PC-3 (cell line): ENCODE measurements at regions not wholly inside any gene's neighbourhood (a gene's known extent, or its start where the extent isn't known, plus 50 kb on each side); places are given as distances from the start of the nearest gene placed in this dataset.

Source experiments
- ATAC-seq: fragments of 200-7000 bp; cut with Tn5 transposase; 2 replicates; pipeline ENCODE4 v1.9.1; 2020; ENCODE audit warnings: mild to moderate bottlenecking, moderate library complexity
- BruUV-seq: library from RNA; stranded (reverse); fragments of 400-500 nt; replicated peaks from 2 replicates; lab custom pipeline; 2021; lab: Mats Ljungman, UMichigan
- CTCF ChIA-PET: fragments of 300-600 bp; sonication (Branson Sonifier 250); formaldehyde crosslinking; loops from one replicate; lab custom pipeline; 2022; ENCODE audit warnings: antibody characterized with exemption; lab: Charles Lee
- POLR2A ChIA-PET: fragments of 300-600 bp; sonication (Branson Sonifier 250); formaldehyde crosslinking; loops from one replicate; lab custom pipeline; 2022; ENCODE audit warnings: antibody characterized with exemption; ENCODE audit not compliant: unreplicated experiment; lab: Charles Lee
- DNase-seq: peaks from one replicate; pipeline ENCODE4 v3.0.0-alpha.2; 2015
- H2AFZ ChIP-seq: fragments of 300-600 bp; sonication (generic); 2 replicates; pipeline ENCODE4 v1.6.0; 2016; ENCODE audit warnings: antibody characterized with exemption, low read length
- H3F3A ChIP-seq: fragments of 300-600 bp; sonication (generic); one replicate; pipeline ENCODE4 v1.6.0; 2017; ENCODE audit warnings: antibody characterized with exemption, low read length, control low read depth, mild to moderate bottlenecking; ENCODE audit not compliant: unreplicated experiment
- H3K27ac ChIP-seq: fragments of 300-600 bp; sonication (generic); 2 replicates; pipeline ENCODE4 v1.5.1; 2016; ENCODE audit warnings: mild to moderate bottlenecking, low read length
- H3K27me3 ChIP-seq: fragments of 300-600 bp; sonication (generic); 2 replicates; pipeline ENCODE4 v1.6.1; 2016; ENCODE audit warnings: low read length, mixed read lengths
- H3K36me3 ChIP-seq: fragments of 300-600 bp; sonication (generic); 2 replicates; pipeline ENCODE4 v1.6.1; 2016; ENCODE audit warnings: low read depth, mixed run types, low read length, mixed read lengths
- H3K4me1 ChIP-seq: fragments of 300-600 bp; sonication (generic); 2 replicates; pipeline ENCODE4 v1.5.1; 2016; ENCODE audit warnings: low read length; ENCODE audit not compliant: insufficient read depth
- H3K4me2 ChIP-seq: fragments of 300-600 bp; sonication (generic); 2 replicates; pipeline ENCODE4 v1.6.0; 2016; ENCODE audit warnings: low read length
- H3K4me3 ChIP-seq: fragments of 300-600 bp; sonication (generic); 2 replicates; pipeline ENCODE4 v1.5.1; 2016; ENCODE audit warnings: mild to moderate bottlenecking, low read length, mixed read lengths
- H3K79me2 ChIP-seq: fragments of 300-600 bp; sonication (generic); 2 replicates; pipeline ENCODE4 v1.6.1; 2017; ENCODE audit warnings: low read length, mixed read lengths
- H3K9ac ChIP-seq: fragments of 300-600 bp; sonication (generic); 2 replicates; pipeline ENCODE4 v1.6.0; 2016; ENCODE audit warnings: mild to moderate bottlenecking, low read length
- H3K9me2 ChIP-seq: fragments of 300-600 bp; sonication (generic); replicated peaks from 2 replicates; pipeline ENCODE4 v1.6.1; 2016; ENCODE audit warnings: mixed run types, low read length, mixed read lengths
- H3K9me3 ChIP-seq: fragments of 300-600 bp; sonication (generic); 2 replicates; pipeline ENCODE4 v1.6.1; 2016; ENCODE audit warnings: low read length, mixed read lengths
- H4K20me1 ChIP-seq: fragments of 300-600 bp; sonication (generic); 2 replicates; pipeline ENCODE4 v1.6.1; 2016; ENCODE audit warnings: low read length, mixed read lengths
- CTCF ChIP-seq: fragments of 300-600 bp; sonication (generic); conservative IDR thresholded peaks from 2 replicates; pipeline ENCODE4 v1.5.1; 2017; ENCODE audit warnings: antibody characterized with exemption, low read depth, mild to moderate bottlenecking, low read length
- EZH2 ChIP-seq: fragments of 300-600 bp; sonication (generic); IDR thresholded peaks from one replicate; pipeline ENCODE4 v1.6.1; 2017; ENCODE audit warnings: antibody characterized with exemption, mild to moderate bottlenecking, low read length; ENCODE audit not compliant: unreplicated experiment
- EZH2phosphoT487 ChIP-seq: fragments of 300-600 bp; sonication (generic); IDR thresholded peaks from 2 replicates; pipeline ENCODE4 v1.6.1; 2018; ENCODE audit warnings: mild to moderate bottlenecking, antibody characterized with exemption, low read length, borderline replicate concordance
- intact Hi-C: fragments of 100-400 bp; cut with micrococcal nuclease; formaldehyde crosslinking; loops from 2 replicates; pipeline ENCODE4 v1.9.0; 2023

DNA sequence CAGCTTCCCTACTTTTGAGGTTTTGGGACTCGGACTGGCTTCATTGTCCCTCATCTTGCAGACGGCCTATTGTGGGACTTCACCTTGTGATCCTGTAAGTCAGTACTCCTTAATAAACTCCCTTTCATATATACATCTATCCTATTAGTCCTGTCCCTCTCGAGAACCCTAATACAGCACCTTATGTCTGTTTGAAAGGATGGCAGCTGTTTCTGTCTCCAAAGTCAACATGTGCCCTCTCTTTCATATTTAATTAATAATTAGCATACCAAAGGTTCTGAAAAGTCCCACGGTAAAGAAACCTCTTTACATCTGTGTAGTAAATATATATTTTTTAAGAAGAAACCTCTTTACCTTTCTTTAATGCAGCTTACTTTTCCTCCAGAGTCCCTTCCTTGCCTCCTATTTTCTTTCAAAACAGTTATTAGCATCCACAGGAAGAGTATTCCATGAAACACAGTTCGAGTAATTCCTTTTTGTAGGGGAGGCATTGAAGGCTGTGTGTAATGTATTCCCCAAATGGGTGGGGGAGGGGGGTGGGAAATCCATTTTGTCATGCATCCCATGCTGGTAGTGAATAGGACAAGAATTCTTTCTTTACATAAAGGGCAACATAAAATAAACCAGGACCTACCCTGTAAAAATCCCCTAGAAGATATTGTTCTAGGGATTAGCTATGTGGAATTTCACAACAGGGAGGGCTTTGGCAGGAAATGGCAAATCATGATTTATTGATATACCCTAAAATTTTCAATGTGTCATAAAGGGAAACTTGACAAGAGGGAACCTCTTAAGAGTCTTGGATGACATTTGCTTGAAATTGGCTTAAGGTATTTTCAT, 241.5 kb downstream of the SUDS3 start:
- DNase-seq (no peak), ATAC-seq (no peak)
- no TSS peak for BruUV-seq
- intact Hi-C loops, result no loop called here
- no peak overlapping the region for H3K9ac ChIP-seq
- no peaks in the 10 kb centered on the region for H3K4me1 ChIP-seq
- no peaks in the 10 kb centered on the region for H3K36me3 ChIP-seq
- no peaks in the 10 kb centered on the region for H4K20me1 ChIP-seq
- no peaks in the 10 kb centered on the region for H3K9me2 ChIP-seq
- CTCF ChIA-PET, result no interaction called here
- H3K79me2 ChIP-seq, result no peaks in the 10 kb centered on the region
- no peak overlapping the region for H3K4me3 ChIP-seq
- H3K4me2 ChIP-seq, result no peak overlapping the region
- no peak overlapping the region for H3K27ac ChIP-seq
- peaks cover 41% of the 10 kb centered on the region for H3K27me3 ChIP-seq
- no peaks in the 10 kb centered on the region for H3K9me3 ChIP-seq
- POLR2A ChIA-PET, result no interaction called here
- TF ChIP-seq CTCF (no peak), EZH2 (no peak), EZH2phosphoT487 (no peak)
- H2AFZ ChIP-seq, result no peak overlapping the region
- H3F3A ChIP-seq, result no peaks in the 10 kb centered on the region

GRCh38 chr12:118618695-118619094, 242.3 kb downstream of the SUDS3 start:
- H2AFZ ChIP-seq, result no peak overlapping the region
- H3K9me2 ChIP-seq, result no peaks in the 10 kb centered on the region
- no peak overlapping the region for H3K27ac ChIP-seq
- H3F3A ChIP-seq, result no peaks in the 10 kb centered on the region
- no peaks in the 10 kb centered on the region for H3K9me3 ChIP-seq
- no peak overlapping the region for H3K4me2 ChIP-seq
- BruUV-seq, result no TSS peak
- no peaks in the 10 kb centered on the region for H3K4me1 ChIP-seq
- H3K27me3 ChIP-seq, result peaks cover 34% of the 10 kb centered on the region
- no peaks in the 10 kb centered on the region for H4K20me1 ChIP-seq
- CTCF ChIA-PET, result no interaction called here
- no peak overlapping the region for H3K9ac ChIP-seq
- H3K4me3 ChIP-seq, result no peak overlapping the region
- intact Hi-C loops, result no loop called here
- ATAC-seq (no peak), DNase-seq (no peak)
- no peak for TF ChIP-seq EZH2phosphoT487
- no peak for TF ChIP-seq CTCF
- TF ChIP-seq EZH2, result no peak
- H3K79me2 ChIP-seq, result no peaks in the 10 kb centered on the region
- H3K36me3 ChIP-seq, result no peaks in the 10 kb centered on the region
- POLR2A ChIA-PET, result no interaction called here

DNA sequence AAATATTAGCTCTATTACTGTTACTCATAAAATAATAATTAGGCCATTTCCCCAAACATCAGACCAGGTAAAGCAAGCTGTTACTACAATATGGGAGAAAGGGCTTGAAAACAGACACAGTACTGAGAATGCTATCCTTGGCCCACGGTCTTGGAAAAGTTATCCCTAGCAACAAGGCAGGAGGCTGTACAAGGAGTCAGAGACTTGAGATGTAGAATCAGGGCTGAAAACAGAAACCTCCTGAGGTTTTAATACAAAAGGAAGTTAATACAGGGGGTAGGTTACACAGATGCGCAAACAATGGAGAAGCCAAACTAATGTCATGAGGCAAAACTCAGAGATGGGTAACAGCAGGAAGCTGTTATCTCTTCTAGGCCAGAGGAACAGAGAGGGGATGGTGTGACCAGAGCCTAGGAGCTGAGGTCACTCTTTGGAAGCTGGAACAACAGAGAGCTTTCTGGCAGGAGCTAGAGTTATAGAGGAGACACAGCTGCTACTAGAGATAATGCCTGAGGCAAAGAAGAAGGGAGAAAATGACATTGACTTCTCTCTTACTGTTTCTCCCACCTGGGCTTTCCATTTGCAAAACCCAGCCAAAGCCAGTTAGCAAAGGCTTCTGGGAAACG, 248.8 kb downstream of the SUDS3 start:
- ATAC-seq, result no peak
- no peak overlapping the region for H3K4me3 ChIP-seq
- DNase-seq, result no peak
- no peaks in the 10 kb centered on the region for H3K79me2 ChIP-seq
- no peaks in the 10 kb centered on the region for H4K20me1 ChIP-seq
- no peaks in the 10 kb centered on the region for H3K9me2 ChIP-seq
- H3K4me1 ChIP-seq, result no peaks in the 10 kb centered on the region
- no TSS peak for BruUV-seq
- no peak overlapping the region for H3K4me2 ChIP-seq
- ChIA-PET CTCF (no interaction called here), POLR2A (no interaction called here)
- peaks cover 13% of the 10 kb centered on the region; the same call in 1 of the 2 replicates for H3K27me3 ChIP-seq
- no peak overlapping the region for H2AFZ ChIP-seq
- H3K9ac ChIP-seq, result no peak overlapping the region
- intact Hi-C loops, result no loop called here
- H3K27ac ChIP-seq, result no peak overlapping the region
- H3K36me3 ChIP-seq, result no peaks in the 10 kb centered on the region
- no peaks in the 10 kb centered on the region for H3K9me3 ChIP-seq
- H3F3A ChIP-seq, result no peaks in the 10 kb centered on the region
- no peak for TF ChIP-seq EZH2
- no peak for TF ChIP-seq CTCF
- no peak for TF ChIP-seq EZH2phosphoT487
